Stimulated activated CD4-positive, alpha-beta T cell treated with anti-CD3 and anti-CD28 coated beads, Interleukin-1b, Interleukin-23, amount 100 ng/mL, for 4 hours (primary cell): ENCODE measurements at regions not wholly inside any gene's neighbourhood (a gene's known extent, or its start where the extent isn't known, plus 50 kb on each side); places are given as distances from the start of the nearest gene placed in this dataset.
A peak's percentile ranks its signal among the peaks of the same experiment; 100 is the strongest.
"Not testable (repeated sequence)": the region's sequence is repeated elsewhere in the genome, so short reads cannot be mapped to it uniquely, and the experiment has no call there.

Source experiments
- DNase-seq, 2 donors: peaks; one replicate each; pipeline ENCODE4 v3.0.0-alpha.2; 2020; ENCODE audit warnings: low read depth in 2 of 2

DNA sequence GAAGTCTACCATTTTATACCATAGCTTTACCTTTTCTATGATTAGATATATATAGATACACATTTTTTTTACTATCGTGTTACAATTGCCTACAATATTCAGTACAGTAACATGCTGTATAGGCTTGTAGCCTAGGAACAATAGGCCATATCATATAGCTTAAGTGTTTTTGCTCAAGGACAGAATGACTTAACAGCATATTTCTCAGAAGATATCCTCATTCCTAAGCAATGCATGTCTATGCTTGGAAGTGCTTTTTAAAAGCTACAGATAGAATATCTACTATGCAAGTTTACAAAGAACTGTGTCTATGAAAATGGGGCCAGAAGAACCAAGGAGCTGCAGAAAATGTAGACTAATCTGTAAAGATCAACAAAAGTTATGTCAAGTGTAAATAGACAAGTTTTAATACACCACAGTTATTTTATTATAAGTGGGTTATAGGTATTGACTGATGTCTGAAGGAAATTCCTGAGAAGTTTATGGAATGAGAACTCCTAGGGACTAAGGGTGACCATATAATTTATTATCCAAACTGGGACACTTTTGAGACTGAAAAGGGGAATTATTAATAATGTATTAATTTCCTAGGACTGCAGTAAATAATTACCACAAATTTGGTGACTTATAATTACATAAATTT lies 138.7 kb upstream of the TGFBR2 start:
- no peak for DNase-seq

DNA sequence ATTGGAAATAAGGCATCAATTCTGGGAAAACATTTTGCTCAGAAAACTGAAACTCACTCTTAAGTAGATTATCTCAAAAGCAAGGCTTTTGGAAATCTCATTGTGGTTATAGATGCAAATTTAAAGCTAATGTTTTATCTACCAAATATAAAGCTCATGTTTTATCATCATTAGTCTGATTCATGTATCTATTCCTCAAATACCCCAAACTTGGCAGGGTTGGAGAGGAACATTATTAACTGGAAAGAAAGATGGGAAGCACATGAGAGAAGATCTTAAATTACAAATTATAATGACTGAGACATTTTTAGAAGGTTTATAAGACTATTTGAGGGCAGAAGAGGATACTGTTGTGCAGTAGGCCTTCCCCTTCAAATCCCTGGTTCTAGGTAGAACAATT lies 137.3 kb upstream of the TGFBR2 start:
- no peak for DNase-seq

DNA sequence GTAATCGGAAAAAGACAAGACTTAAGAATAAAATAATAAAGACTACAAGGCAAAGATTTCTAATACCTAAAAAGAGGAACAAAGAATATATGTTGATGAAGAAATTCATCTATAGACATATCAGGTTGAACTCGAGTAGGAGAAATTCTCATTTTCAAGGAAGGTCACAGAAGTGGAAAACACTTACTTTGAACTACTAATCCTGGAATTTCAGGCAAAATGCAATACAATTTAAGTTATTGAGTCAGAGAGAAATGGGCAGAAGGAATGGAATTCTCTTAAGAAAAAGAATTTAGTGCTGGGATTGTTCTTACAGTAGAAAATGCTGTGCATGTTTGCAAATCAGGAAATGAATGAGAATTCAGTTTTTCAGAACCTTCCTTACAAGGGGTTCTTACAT lies 135.9 kb upstream of the TGFBR2 start:
- DNase-seq: no peak

DNA sequence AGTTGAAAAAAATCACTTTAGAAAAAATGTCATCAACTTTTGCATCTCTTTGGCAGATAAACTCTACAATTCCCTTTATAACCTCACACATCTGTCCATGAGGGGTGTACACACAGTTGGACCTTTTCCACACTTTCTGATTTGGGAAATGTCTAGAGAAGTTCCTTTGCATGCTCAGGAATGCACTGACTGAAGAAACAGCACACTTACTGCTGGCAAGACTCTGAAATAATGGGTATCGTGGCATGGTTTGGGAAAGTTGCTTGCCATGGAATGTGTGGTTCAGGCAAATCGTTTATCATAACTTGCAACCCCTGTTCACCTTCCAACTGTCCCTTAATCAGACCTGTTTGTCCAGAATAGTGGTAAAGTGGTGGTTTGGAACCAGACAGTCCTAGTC lies 135.3 kb upstream of the TGFBR2 start:
- no peak for DNase-seq

DNA sequence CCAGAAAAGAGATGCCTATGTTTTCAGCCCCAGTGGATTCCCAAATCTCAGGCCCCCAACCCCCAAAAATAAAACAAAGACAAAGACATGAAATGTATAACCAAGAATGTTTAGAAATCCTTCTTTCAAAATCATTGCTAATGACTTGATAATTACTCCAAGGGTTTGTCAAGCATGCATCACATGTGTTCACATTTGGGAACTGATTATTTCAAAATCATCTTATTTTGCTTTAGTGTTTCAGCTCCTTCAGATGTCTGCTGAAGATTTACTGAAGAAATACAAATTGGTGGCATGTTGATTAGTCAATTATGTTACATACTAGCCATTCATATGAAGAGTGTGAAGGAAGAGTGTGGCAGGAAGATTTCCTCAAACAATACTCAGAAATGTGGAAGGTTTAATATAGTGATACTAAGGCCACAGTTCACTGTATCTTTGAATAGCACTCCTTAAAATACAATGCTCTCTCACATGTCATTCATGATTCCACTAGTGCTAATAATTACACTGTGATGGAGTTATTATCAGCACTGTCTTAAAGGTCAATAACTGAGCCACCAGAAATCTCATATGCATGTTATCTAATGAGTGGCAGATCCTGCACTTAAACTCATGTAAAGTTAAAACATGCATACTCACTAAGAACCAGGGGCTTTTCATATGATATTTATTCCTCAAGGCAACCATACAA lies 134.5 kb upstream of the TGFBR2 start:
- no peak for DNase-seq

DNA sequence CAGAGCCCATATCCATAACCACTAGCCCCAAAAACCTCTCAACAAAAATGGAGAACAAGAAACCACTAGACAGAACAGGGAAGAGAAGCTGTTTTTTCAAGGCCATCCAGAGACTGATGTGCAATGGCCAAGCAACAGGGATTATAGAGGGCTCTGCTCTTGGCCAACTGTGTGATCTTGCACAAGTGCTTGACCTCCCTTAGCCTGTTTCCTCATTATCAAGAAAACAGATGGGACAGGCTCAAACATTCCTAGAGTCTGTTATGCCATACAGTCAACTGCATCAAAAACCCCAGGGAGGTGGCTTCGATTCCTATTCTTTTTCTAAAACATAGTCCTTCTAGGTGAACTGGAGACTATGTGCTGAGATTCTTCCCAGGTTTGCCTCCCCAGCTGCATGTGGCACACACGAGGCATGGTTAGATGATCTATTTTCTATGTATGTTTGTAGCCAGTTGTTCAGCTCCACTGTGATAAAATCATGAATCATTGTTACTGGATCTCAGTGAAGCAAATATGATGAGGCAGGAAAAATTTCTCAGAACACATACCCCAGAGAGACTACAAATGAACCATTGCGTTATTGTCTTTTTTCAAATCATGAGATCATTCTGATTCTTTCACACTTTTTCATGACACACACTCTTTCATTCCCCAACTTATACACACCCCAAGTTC lies 132.9 kb upstream of the TGFBR2 start:
- DNase-seq: no peak

DNA sequence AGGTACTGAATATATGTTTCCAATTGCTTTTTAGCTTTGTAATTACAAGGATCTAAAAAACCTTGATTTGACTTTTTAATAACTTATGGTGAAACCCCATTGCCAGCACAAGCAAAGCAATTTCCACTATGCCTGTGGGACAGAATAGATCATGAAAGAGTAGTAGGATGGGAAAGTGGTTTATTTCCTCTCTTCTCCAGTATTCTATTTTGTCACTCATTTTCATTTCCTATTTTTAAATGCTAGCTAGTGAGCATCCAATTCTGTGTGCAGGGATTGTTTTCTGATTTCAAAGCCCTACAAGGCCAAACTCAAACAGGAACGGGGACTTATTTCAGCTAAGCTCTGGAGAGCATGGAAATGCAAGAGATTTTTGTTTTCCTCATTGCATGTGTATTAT lies 132.0 kb upstream of the TGFBR2 start:
- DNase-seq: no peak

DNA sequence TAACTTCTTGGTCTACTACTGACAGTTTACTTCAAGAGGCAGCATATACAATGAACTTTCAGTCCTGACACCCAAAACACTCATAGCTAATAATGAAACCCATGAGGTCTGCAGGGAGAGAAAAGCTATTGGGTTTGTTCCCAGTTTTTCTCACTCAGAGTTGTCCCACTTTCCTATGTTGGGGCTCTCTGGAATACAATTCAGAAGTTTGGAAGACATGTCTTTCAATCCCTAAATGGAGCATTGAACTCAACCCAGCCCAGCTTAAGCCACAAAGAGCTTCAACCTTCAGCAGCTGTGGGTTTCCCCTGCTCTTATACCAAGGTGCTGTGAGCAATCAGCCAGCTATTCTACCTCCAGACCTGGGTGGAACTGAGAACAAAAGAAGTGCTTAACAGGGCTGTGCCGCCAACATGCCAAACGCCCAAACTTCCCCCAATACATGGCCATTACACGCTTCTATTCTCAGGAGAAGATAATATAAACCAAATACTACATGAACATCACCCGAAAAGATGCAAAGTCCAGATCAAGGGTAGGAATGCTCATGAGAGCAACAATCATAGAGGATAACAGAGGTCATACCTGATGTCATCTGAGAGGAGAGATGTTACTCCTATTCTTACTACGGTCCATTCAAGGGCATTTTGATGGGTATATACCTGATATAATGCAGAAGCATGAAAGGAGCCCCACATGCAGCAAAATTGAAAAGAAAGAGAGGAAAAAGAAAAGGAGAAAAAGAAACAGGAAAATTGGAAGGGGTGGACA lies 131.2 kb upstream of the TGFBR2 start:
- peak in 1 of 2 donors; percentile 3 for DNase-seq

DNA sequence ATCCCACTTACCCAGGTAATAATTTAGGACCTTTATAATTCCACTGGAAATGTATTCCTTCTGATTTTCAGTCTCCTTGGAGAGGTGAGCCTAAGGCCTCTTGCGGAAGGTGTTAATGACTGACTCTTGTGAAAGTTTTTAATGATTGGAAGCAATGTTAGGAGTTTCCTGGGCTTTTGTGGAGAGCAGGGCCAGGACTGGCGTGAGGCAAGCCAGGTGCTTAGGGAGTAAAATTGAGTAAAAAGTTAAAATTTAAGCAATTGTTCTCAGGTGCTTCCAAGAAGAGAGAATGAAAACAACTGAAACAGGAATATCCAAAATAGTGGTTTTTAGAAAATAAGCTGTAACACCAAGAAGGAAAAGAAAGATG lies 130.6 kb upstream of the TGFBR2 start:
- DNase-seq: no peak

DNA sequence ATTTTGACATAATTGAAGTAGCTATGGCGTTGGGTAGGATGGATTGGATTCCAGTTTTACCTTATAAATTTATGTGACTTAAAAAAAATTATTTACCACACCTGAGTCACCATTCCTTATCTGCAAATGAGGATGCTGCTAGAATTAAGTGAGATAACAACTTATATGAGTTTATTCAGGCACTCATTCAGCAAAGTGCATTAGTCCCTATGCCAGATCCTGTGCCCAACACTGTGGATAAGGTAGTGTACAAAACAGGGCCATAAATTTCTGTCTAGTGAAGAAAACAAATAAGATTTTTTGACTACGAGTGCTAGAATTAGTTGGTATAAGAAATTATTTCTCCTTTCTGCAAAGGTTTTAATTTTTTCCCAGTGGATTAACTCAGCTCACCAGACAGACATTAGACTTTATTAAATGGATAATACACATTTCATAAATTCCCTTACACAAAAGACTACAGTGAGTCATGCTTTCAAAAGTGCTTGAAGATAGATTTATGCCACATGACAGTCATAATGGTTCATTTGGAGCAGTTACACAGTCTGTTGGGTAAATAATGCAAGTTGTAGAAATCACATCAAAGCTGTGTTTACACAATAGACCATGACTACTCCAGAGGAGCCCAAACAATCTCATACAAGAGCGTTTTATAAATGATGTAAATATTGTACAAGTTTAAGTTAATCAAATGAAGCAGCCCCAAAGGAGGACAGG lies 129.9 kb upstream of the TGFBR2 start:
- DNase-seq: no peak

DNA sequence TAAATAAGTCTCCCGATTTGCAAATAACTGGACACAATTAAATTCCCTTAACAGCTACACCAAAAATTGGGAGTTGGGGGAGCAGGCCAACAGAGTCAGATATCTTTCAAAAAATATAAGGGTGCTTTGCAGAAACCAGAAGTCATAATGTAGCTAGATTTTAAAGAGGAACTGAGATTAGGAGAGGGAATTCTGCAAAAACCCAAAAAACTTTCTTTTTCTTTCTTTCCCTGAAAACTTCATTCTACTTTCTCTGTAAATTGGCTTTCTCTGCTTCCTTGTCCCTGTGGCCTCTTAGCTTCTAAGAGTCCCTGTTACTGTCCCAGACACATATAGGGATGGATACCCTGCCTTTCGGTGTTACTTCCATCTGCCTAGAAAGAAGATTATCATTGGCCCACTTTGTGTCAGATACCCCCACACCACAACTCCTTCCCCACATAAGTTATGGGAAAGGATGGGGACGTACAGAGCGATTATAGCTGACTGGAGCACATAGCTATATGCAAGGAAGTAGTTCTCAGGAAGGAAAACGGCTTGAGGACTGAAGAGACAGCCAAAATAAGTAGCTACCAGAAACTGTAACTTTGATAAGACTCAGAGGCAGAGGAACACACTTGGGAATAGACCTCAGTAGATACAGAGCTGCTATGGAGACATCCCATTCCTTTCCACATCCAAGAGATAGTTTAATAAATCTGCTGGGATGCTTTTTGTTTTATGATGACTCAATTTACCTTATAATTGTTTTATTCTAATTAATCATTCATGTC lies 129.1 kb upstream of the TGFBR2 start:
- no peak for DNase-seq

DNA sequence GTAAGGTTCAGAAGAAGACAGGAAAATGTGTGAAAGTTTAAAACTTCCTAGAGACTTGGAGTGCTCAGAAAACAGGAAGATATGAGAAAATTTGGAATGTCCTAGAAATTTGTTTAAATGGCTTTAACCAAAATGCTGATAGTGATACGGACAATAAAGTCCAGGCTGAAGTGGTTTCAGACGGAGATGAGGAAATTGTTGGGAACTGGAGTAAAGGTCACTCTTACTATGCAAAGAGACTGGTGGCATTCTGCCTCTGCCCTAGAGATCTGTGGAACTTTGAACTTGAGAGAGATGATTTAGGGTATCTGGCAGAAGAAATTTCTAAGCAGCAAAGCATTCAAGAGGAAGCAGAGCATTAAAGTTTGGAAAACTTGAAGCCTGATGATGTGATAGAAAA lies 126.7 kb upstream of the TGFBR2 start:
- not testable (repeated sequence) for DNase-seq

DNA sequence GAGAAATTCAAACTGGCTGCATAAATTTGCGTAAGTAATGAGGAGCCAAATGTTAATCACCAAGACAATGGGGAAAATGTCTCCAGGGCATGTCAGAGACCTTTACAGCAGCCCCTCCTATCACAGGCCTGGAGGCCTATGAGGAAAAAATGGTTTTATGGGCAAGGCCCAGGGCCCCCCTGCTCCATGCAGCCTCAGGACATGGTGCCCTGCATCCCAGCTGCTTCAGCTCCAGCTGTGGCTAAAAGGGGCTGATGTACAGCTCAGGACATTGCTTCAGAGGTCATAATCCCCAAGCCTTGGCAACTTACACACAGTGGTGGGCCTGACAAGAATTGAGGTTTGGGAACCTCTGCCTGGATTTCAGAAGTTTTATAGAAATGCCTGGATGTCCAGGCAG lies 126.2 kb upstream of the TGFBR2 start:
- not testable (repeated sequence) for DNase-seq

DNA sequence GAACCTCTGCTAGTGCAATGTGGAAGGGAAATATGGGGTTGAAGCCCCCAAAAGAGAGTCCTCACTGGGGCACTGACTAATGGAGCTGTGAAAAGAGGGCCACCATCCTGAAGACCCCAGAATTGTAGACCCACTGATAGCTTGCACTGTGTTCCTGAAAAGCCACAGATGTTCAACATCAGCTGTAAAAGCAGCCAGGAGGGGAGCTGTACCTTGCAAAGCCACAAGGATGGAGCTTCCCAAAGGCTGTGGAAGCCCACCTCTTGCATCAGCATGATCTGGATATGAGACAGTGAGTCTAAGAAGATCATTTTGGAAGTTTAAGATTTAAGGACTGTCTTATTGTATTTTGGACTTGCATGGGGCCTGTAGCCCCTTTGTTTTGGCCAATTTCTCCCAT lies 125.8 kb upstream of the TGFBR2 start:
- no peak for DNase-seq

DNA sequence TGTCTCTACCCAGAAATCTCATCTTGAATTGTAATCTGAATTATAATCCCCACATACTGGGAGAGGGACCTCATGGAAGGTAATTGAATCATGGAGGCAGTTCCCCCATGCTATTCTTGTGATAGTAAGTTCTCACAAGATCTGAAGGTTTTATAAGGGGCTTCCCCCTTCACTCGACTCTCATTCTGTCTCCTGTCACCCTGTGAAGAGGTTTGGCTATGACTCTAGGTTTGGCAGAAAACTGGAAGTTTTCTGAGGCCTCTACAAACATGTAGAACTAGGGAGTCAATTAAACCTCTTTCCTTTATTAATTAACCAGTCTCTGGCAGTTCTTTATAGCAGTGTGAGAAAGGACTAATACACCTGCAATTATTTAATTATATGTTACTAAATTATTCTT lies 125.2 kb upstream of the TGFBR2 start:
- DNase-seq: no peak

DNA sequence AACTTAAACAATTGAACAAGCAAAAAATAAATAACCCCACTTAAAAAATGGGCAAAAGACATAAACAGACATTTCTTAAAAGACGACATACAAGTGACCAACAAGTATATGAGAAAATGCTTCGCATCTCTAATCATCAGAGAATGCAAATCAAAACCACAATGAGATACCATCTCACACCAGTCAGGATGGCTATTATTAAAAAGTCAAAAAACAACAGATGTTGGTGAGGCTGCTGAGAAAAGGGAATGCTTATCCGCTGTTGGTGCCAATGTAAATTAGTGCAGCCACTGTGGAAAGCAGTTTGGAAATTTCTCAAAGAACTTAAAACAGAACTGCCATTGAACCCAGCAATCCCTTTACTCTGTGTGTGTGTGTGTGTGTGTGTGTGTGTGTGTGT lies 122.2 kb upstream of the TGFBR2 start:
- DNase-seq: not testable (repeated sequence)

DNA sequence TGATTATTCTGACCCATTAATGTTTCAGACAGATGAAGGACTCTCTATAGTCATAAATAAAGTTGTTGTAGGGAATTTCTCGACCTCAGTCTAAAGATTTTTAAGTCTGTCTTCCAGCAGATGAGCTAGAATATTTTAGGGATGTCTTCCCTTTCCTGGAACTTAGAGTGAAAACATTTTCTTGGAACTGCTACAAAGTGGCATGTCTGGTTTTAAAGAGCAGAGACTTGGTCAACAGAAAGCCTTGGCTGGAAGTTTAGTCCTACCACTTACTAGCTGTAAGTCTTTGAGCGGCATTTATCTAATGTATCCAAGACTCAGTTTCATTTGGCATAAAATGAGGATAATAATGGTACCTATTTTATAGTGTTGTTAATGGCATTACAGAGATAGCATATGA lies 120.0 kb upstream of the TGFBR2 start:
- no peak for DNase-seq

DNA sequence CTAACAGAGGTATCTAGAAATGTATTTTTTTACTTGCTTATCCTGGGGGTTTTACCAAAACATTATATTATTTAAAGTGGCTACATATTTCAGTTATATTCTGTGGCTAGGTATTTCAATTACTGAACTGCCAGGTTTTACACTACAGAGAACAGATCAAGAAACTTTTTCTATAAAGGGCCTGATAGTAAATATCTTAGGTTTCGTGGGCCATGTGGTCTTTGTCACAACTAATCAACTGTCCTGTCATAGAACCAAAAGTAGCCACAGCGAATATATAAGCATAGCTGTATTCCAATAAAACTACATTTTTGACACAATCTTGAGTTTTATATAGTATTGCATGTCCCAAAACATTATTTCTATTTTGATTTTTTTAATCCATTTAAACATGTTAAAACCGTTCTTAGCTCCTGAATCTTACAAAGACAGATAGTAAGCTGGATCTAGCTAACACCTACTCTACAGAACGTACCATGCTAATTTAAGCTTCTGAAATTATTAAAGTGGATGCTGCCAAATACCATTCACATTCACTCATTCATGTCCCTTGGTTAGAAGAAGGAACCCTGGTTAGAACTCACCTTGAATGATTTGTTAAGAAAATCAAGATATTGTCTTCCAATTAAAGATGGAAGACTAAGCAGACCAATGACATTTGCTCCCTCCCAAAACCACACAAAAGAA lies 118.2 kb upstream of the TGFBR2 start:
- DNase-seq: no peak

DNA sequence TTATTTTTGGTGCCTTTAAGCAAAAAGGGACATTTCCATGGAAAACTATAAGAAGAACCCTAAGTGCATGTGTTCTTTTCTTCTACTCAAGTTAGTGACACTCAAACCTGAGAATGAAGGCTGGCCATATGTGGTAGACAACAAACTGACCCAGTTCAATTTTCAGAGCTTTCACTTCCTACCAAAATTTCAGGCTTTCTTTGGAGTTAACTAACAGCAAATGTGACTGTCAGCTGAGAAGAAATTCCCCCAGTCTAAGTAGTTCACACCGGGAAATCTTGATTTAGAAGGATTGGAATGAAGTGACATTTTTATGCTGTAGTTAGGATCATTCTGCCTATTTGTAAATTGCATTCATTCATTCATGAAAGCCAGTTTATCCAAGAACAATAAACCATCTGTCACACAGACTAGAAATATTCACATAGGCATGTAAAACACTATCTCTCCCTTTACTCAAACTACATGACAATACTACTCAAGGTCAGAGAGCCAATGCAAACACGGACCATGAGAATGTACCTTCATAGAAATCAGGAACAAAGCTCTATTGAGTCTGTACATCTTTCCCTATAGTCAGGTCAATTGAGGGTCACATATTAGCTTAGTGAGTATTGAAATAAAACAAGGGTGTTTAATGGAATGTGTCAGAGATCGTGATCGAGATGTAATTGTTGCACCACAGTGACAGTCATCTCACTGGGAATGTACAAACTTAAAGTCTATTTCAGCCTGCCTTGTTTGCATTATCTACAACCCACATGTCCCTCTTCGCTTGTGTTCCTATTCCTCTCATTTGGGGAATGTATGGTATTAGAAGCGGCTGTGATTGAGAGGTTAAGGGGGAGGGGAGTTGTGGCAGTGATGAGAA lies 113.8 kb upstream of the TGFBR2 start:
- DNase-seq: no peak

DNA sequence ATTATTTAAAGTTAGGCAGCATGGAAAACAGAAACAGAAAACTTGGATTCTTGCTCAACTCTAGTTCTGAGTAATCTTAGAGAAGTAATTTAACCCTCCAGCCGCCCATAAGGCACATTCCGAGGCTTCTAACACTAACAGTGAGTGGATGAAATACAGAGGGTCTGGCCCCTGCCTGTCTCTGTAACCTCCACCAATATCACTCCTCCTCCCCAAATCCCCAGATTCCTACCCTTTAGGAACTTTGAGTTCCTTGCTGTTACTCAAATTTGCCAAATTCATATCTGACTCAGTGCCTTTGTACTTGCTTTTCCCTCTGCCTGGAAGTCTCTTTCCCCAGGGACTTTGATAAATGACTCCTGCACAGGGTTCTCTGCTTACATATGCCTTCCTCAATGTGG lies 112.5 kb upstream of the TGFBR2 start:
- no peak for DNase-seq
